DOHH2 (cell line): ENCODE measurements at regions not wholly inside any gene's neighbourhood (a gene's known extent, or its start where the extent isn't known, plus 50 kb on each side); places are given as distances from the start of the nearest gene placed in this dataset.
A peak's percentile ranks its signal among the peaks of the same experiment; 100 is the strongest.

ENCODE experiments used
- H3F3A ChIP-seq: fragments of 200-600 bp; sonication (generic), shearing (Covaris generic); 2 replicates; pipeline ENCODE4 v1.6.0; 2016; ENCODE audit warnings: antibody characterized with exemption, mild to moderate bottlenecking; ENCODE audit not compliant: control insufficient read depth, insufficient read depth
- H3K27ac ChIP-seq: fragments of 200-600 bp; sonication (generic); 2 replicates; pipeline ENCODE4 v1.5.1; 2014; ENCODE audit warnings: low read depth, mild to moderate bottlenecking, low read length, moderate library complexity
- H3K27me3 ChIP-seq: fragments of 200-600 bp; sonication (generic); 2 replicates; pipeline ENCODE4 v1.6.1; 2014; ENCODE audit warnings: mild to moderate bottlenecking, low read length, mixed read lengths; ENCODE audit not compliant: control insufficient read depth
- H3K36me3 ChIP-seq: fragments of 200-600 bp; sonication (generic); 2 replicates; pipeline ENCODE4 v1.6.1; 2014; ENCODE audit warnings: mild to moderate bottlenecking, low read length, moderate library complexity, mixed read lengths; ENCODE audit not compliant: control insufficient read depth
- H3K4me1 ChIP-seq: fragments of 200-600 bp; sonication (generic); 2 replicates; pipeline ENCODE4 v1.6.1; 2014; ENCODE audit warnings: mild to moderate bottlenecking, low read length, mixed read lengths; ENCODE audit not compliant: control insufficient read depth
- H3K4me2 ChIP-seq: fragments of 200-600 bp; sonication (generic); 2 replicates; pipeline ENCODE4 v1.6.0; 2014; ENCODE audit warnings: mild to moderate bottlenecking, low read length, moderate library complexity
- H3K4me3 ChIP-seq: fragments of 200-600 bp; sonication (generic); 2 replicates; pipeline ENCODE4 v1.5.1; 2014; ENCODE audit warnings: mild to moderate bottlenecking, low read length, mixed read lengths
- H3K79me2 ChIP-seq: fragments of 200-600 bp; sonication (generic); 2 replicates; pipeline ENCODE4 v1.6.1; 2014; ENCODE audit warnings: mild to moderate bottlenecking, low read length, mixed read lengths; ENCODE audit not compliant: control insufficient read depth
- H3K9me2 ChIP-seq: fragments of 200-600 bp; sonication (generic); replicated peaks from 2 replicates; pipeline ENCODE4 v1.6.1; 2014; ENCODE audit warnings: mild to moderate bottlenecking, low read length, mixed read lengths; ENCODE audit not compliant: control insufficient read depth
- H3K9me3 ChIP-seq: fragments of 200-600 bp; sonication (generic); 2 replicates; pipeline ENCODE4 v1.6.1; 2014; ENCODE audit warnings: antibody characterized with exemption, low read length, mixed read lengths; ENCODE audit not compliant: control insufficient read depth, insufficient read depth
- H4K20me1 ChIP-seq: fragments of 200-600 bp; sonication (generic); 2 replicates; pipeline ENCODE4 v1.6.0; 2014; ENCODE audit warnings: low read depth, mild to moderate bottlenecking, antibody characterized with exemption, low read length, moderate library complexity; ENCODE audit not compliant: control insufficient read depth, insufficient read depth
- EZH2phosphoT487 ChIP-seq: fragments of 200-600 bp; sonication (generic); IDR thresholded peaks from 2 replicates; pipeline ENCODE4 v1.6.1; 2017; ENCODE audit warnings: borderline replicate concordance, mild to moderate bottlenecking, antibody characterized with exemption, low read length, moderate library complexity, mixed read lengths
- TF ChIP-seq, protein P1 (sequence below): fragments of 200-600 bp; sonication (generic); IDR thresholded peaks from one replicate; pipeline ENCODE4 v1.5.1; 2014; ENCODE audit warnings: antibody characterized with exemption, mild to moderate bottlenecking, low read depth, low read length; ENCODE audit not compliant: poor library complexity, severe bottlenecking

GRCh38 chr11:31958076-31958735 is 132.7 kb upstream of the RCN1 start:
- no peak overlapping the region for H3K4me2 ChIP-seq

DNA sequence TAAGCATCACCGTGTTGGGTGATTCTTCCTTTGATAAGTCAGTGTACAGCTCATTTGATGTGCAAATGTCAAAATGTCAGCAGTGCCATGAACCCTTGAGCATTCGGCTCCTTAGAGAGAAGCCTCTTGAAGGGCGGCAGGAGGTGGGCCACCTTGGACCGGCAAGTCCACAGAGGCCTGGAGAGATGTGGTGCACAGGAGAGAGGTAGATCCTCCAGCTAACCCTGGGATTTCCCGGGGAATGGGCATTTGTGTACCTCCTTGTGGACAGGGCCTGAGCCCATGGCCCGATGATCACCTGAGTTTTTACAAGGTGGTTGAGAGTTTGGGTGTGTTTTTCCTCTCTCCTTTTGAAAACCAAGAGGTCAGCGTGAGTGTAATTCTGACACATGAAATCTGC is 133.2 kb upstream of the RCN1 start:
- H3F3A ChIP-seq = no peaks in the 10 kb centered on the region
- no peaks in the 10 kb centered on the region for H3K27me3 ChIP-seq
- no peaks in the 10 kb centered on the region for H4K20me1 ChIP-seq
- H3K9me3 ChIP-seq = no peaks in the 10 kb centered on the region
- no peaks in the 10 kb centered on the region for H3K36me3 ChIP-seq
- TF ChIP-seq EZH2phosphoT487 = no peak
- TF ChIP-seq, protein P1, sequence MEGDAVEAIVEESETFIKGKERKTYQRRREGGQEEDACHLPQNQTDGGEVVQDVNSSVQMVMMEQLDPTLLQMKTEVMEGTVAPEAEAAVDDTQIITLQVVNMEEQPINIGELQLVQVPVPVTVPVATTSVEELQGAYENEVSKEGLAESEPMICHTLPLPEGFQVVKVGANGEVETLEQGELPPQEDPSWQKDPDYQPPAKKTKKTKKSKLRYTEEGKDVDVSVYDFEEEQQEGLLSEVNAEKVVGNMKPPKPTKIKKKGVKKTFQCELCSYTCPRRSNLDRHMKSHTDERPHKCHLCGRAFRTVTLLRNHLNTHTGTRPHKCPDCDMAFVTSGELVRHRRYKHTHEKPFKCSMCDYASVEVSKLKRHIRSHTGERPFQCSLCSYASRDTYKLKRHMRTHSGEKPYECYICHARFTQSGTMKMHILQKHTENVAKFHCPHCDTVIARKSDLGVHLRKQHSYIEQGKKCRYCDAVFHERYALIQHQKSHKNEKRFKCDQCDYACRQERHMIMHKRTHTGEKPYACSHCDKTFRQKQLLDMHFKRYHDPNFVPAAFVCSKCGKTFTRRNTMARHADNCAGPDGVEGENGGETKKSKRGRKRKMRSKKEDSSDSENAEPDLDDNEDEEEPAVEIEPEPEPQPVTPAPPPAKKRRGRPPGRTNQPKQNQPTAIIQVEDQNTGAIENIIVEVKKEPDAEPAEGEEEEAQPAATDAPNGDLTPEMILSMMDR = no peak
- no peak overlapping the region for H3K4me3 ChIP-seq
- H3K27ac ChIP-seq = no peak overlapping the region
- no peaks in the 10 kb centered on the region for H3K4me1 ChIP-seq
- H3K79me2 ChIP-seq = no peaks in the 10 kb centered on the region
- H3K4me2 ChIP-seq = no peak overlapping the region
- H3K9me2 ChIP-seq = no peaks in the 10 kb centered on the region

More at GRCh38 chr11:31958076-31958735, 132.7 kb upstream of the RCN1 start:
- Histone ChIP-seq H4K20me1 (no peaks in the 10 kb centered on the region), H3K9me2 (no peaks in the 10 kb centered on the region), H3K9me3 (no peaks in the 10 kb centered on the region), H3F3A (no peaks in the 10 kb centered on the region), H3K36me3 (no peaks in the 10 kb centered on the region), H3K27me3 (no peaks in the 10 kb centered on the region), H3K27ac (no peak overlapping the region), H3K79me2 (no peaks in the 10 kb centered on the region), H3K4me3 (no peak overlapping the region), H3K4me1 (no peaks in the 10 kb centered on the region)
- no peak for TF ChIP-seq EZH2phosphoT487
- TF ChIP-seq, protein P1 = peak; percentile 91

GRCh38 chr11:31956310-31956709 is 134.6 kb upstream of the RCN1 start:
- no peaks in the 10 kb centered on the region for H3K9me3 ChIP-seq
- no peak overlapping the region for H3K4me2 ChIP-seq
- no peaks in the 10 kb centered on the region for H3K79me2 ChIP-seq
- no peaks in the 10 kb centered on the region for H3K4me1 ChIP-seq
- H3K4me3 ChIP-seq = no peak overlapping the region
- no peaks in the 10 kb centered on the region for H3K9me2 ChIP-seq
- no peak overlapping the region for H3K27ac ChIP-seq
- TF ChIP-seq EZH2phosphoT487 = no peak
- TF ChIP-seq, protein P1 = no peak
- H4K20me1 ChIP-seq = no peaks in the 10 kb centered on the region
- no peaks in the 10 kb centered on the region for H3K36me3 ChIP-seq
- no peaks in the 10 kb centered on the region for H3K27me3 ChIP-seq
- H3F3A ChIP-seq = no peaks in the 10 kb centered on the region
